ENCODE measurements at regions not wholly inside any gene's neighbourhood (a gene's known extent, or its start where the extent isn't known, plus 50 kb on each side); places are given as distances from the start of the nearest gene placed in this dataset.
A peak's percentile ranks its signal among the peaks of the same experiment; 100 is the strongest.

GRCh38 chr2:30358351-30358750 lies 88.7 kb upstream of the LCLAT1 start:
- peaks cover 1% of the 10 kb centered on the region for H3K27me3 Mint-ChIP-seq (ENCODE audit: low read depth)
- no peaks in the 10 kb centered on the region for H3K36me3 Mint-ChIP-seq (ENCODE audit: low read depth)
- no peaks in the 10 kb centered on the region for H3K9me3 Mint-ChIP-seq
- no peak for TF ChIP-seq CTCF (IDR thresholded peaks at IDR 0.05; ENCODE audit: unreplicated experiment in 3 of 3)
- no peak overlapping the region for H3K4me3 Mint-ChIP-seq
- H3K27ac Mint-ChIP-seq = no peak overlapping the region
- H3K4me1 Mint-ChIP-seq = peaks cover 15% of the 10 kb centered on the region

- Mint-ChIP-seq H3K27me3 (ENCODE audit: low read depth) (peaks cover 3% of the 10 kb centered on the region), H3K27ac (peak overlapping the region in 1 of 3 experiments; percentile 7), H3K36me3 (ENCODE audit: low read depth) (no peaks in the 10 kb centered on the region), H3K9me3 (no peaks in the 10 kb centered on the region), H3K4me3 (no peak overlapping the region), H3K4me1 (peaks cover 15% of the 10 kb centered on the region)
- no peak for TF ChIP-seq CTCF (IDR thresholded peaks at IDR 0.05; ENCODE audit: unreplicated experiment in 3 of 3)
Measured at GRCh38 chr2:30358842-30359241, 88.2 kb upstream of the LCLAT1 start.

GRCh38 chr2:30359644-30360167 lies 87.3 kb upstream of the LCLAT1 start:
- Mint-ChIP-seq H3K9me3 (no peaks in the 10 kb centered on the region), H3K4me3 (no peak overlapping the region), H3K36me3 (ENCODE audit: low read depth) (no peaks in the 10 kb centered on the region), H3K27ac (peak overlapping the region; percentile 42 to 79 (median 42)), H3K27me3 (ENCODE audit: low read depth) (peaks cover 3% of the 10 kb centered on the region), H3K4me1 (peaks cover 15% of the 10 kb centered on the region)
- no peak for TF ChIP-seq CTCF (IDR thresholded peaks at IDR 0.05; ENCODE audit: unreplicated experiment in 3 of 3)

GRCh38 chr2:30361751-30362394 lies 85.2 kb upstream of the LCLAT1 start:
- TF ChIP-seq CTCF (IDR thresholded peaks at IDR 0.05; ENCODE audit: unreplicated experiment in 3 of 3) = no peak
- Mint-ChIP-seq H3K9me3 (no peaks in the 10 kb centered on the region), H3K4me1 (peaks cover 15% of the 10 kb centered on the region), H3K36me3 (ENCODE audit: low read depth) (no peaks in the 10 kb centered on the region), H3K27me3 (ENCODE audit: low read depth) (peaks cover 3% of the 10 kb centered on the region), H3K4me3 (no peak overlapping the region), H3K27ac (peak overlapping the region; percentile 63 to 77 (median 66))

- peak overlapping the region; percentile 63 to 77 (median 66) for H3K27ac Mint-ChIP-seq
- peaks cover 3% of the 10 kb centered on the region for H3K27me3 Mint-ChIP-seq (ENCODE audit: low read depth)
- peaks cover 15% of the 10 kb centered on the region for H3K4me1 Mint-ChIP-seq
- no peak overlapping the region for H3K4me3 Mint-ChIP-seq
- H3K9me3 Mint-ChIP-seq = no peaks in the 10 kb centered on the region
- H3K36me3 Mint-ChIP-seq (ENCODE audit: low read depth) = no peaks in the 10 kb centered on the region
- no peak for TF ChIP-seq CTCF (IDR thresholded peaks at IDR 0.05; ENCODE audit: unreplicated experiment in 3 of 3)
Measured at GRCh38 chr2:30362468-30363081, 84.5 kb upstream of the LCLAT1 start.

Data from nephron (organoid).